HPDE6-E6E7 (cell line): ENCODE measurements at regions not wholly inside any gene's neighbourhood (a gene's known extent, or its start where the extent isn't known, plus 50 kb on each side); places are given as distances from the start of the nearest gene placed in this dataset.

Experiments used
- DNase-seq: peaks from one replicate; pipeline ENCODE4 v3.0.0; 2011; ENCODE audit warnings: missing footprints; ENCODE audit errors: extremely low spot score

DNA sequence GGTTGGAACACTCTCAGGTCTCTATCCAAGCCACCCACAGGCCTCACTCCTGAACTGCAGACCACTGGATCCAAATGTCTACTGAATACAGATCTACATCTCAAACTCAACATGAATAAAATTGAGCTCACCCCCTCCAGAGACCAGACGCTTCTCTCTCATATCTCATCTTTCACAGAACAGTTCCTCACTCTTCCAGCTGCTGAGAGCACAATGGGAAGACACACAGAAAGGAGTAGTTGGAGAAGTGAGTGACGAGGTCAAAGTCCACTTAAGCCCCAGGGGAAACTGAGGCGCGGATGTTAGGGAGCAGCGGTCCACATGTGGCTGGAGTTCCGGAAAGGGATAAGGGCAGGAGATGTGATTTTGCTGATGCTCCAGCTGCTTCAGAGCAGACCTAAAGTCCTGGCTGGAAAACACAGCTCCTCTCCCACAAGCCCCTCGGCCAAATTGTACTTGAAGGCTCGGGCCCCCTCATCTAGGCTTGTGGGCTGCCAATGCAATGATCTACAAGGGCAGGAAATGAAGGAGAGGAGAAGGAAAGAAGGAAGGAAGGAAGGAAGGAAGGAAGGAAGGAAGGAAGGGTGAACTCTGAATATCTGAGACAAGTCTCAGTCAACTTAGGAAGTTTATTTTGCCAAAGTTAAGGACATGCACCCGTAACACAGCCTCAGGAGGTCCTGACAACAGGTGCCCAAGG is 211.2 kb upstream of the TLE3 start:
- no peak for DNase-seq

DNA sequence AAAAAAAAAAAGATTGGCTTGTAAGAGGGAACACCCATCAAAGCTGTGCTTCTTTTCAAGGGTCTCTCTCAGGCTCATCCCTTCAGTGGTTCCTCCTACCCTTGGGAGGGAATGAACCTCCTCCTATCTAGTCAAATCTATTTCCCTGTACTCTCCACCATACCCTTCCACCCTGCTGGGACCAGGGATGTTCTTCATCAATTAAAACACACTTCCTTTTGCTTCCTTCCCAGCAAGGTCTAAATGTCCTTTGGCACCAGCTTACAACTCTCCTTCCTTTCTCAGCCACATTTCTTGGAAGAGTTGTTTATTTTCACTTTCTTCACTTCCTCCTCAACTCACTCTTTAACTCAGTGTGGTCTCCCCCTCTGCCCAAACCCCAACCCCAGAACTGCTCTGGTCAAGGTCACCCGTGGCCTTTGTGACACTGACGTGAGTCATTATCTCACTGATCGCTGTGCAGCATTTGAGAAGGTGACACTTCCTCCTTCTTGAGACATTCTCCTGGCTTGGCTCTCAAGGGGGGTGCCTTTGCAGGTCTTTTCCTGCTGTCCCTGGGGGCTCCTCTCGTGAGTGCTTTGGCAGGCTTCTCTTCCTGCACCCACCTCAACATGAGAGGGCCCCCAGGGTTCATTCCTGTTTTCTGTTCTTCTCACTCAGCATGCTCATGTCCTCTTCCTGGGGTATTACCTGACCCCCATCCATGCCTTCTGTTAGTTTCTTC is 210.5 kb upstream of the TLE3 start:
- DNase-seq, result no peak

DNA sequence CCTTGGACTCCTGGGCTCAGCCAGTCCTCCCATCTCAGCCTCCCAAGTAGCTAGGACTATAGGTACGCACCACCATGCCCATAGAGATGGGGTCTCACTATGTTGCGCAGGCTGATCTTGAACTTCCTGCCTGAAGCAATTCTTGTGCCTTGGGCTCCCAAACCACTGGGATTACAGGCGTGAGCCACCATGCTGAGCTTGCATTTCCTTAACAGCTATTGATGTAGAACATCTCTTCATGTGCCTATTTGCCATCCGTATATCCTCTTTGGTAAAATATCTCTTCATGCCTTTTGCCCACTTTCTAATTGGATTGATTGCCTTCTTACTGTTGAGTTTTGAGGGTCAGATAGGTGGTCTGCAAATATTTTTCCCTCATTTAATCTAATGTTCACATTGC is 208.9 kb upstream of the TLE3 start:
- DNase-seq, result no peak

DNA sequence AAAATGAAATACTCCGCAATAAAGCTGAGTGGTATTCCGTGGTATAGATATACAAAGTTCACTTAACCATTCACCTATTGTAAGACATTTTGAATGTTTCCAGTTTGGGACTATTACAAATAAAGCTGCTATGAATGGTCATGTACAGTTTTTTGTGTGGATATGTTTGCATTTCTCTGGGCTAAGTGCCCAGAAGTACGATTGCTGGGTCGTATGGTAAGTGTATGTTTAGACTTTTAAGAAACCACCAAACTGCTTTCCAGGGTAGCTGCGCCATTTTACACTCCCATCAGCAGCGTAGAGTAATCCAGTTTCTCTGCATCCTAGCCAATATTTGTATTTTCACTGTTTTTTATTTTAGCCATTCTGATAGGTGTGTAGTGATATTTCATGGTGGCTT is 208.4 kb upstream of the TLE3 start:
- DNase-seq, result no peak

DNA sequence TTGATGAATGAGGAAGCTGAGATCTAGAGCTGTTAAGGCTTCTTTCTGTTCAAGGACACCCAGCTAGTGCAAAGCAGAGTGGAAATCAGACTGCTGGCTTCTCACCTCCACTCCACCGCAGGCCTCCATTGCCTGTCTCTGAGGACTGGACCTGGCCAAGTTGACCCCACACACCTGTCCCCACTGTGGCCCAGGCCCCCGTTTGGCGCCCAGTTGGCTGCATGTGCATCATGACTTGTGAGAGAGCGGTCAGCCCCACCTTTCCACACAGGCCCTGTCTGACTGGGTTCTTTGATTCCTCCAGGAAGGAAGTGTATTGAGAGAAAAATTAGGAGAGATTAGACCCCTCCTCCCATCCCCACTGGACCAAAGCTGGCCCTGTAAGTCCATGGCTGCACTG is 206.3 kb upstream of the TLE3 start:
- no peak for DNase-seq

DNA sequence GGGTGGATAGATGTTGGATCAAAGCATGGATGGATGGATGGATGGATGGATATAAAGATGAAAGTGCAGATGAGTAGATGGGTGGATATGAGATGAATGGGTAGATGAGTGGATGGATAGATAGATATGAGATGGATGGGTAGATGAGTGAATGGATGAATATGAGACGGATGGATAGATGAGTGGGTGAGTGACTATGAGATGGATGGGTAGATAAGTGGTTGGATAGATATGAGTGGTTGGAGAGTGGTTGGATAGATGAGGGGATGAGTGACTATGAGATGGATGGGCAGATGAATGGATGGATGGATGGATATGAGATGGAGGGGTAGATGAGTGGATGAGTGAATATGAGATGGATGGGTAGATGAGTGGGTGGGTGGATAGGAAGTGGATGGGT is 204.6 kb upstream of the TLE3 start:
- no peak for DNase-seq

DNA sequence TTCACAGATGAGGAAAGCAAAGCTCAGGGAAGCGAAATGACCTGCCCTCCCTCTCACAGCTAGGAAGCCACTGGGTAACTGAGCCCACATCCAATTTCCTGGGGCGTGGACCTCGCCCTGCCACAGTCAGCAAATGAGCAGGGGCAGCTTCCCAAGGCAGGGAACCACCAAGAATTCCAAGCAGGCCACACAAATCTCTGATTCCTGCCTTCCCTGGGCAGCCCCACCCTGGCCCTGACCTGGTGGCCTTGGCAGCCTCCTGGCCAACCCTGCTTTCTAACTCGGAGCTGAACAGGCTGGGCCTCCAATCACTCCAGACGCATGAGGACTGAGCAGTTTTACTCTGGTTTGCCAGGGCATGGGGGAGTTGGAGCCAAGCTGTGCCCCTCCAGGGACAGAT is 203.7 kb upstream of the TLE3 start:
- DNase-seq, result no peak

DNA sequence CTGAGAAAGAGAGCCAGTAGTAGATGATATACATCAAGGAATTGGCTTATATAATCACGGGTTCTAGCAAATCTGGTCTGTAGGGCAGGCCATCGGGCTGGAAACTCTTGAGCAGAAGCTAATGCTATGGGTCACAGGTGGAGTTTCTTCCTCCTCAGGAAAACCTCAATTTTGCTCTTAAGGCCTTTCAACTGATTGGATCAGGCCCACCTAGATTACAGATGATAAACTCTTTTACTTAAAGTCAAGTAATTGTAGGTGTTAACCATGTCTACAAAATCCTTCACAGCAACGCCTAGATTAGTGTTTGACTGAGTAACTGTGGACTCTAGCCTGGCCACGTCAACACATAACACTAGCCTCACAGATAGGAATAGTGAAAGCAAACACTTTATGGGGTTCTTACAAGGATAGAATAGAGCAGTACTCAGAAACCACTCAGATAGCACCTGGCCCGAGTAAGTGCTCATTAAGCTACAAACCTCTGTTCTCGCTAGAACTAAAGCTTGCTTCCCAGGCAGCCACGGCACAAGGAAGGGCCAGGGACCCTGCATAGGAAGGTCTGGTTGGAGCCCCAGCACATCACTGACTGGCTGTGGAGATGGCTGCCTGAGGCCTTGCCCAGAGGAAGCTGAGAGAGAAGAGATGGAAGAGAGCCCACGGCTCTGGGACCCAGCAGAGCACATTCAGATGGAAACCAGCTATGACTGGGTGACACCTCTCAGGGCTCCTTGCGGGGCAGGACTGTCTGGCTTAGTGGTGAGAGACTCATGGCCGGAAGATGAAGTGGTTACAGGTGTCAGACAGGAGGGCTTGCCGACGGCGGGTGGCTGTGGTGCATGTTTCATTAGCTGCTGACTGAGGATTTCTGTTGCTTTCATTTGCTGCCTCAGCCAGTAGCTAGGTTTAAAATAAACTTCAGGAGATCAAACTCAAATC is 202.5 kb upstream of the TLE3 start:
- DNase-seq, result no peak

DNA sequence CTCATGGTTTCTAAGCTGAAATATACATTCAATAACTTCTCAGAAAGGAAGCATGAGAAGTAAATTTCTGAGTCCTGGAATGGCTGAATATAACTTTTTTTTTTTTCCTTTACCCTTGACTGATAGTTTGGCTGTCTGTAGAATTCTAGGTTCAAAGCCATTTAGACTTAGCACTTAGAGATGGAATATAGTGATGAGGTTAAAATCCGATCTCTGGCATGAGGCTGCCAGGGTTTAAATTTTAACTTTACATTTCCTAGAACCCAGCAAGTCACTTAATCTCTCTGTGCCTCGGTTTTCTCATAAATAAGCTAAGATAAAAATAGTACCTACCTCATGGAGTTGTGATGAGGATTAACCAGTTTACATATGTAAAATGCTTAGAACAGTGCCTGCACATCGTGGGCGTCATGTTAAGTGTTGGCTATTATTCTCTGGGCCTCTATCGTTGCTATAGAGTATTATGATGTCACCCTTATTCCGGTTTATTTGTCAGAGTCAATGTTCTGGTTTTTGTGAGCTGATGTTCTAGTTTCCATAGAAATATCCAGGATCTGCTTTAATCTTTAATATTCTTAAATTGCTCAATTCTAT is 199.8 kb upstream of the TLE3 start:
- DNase-seq, result no peak

DNA sequence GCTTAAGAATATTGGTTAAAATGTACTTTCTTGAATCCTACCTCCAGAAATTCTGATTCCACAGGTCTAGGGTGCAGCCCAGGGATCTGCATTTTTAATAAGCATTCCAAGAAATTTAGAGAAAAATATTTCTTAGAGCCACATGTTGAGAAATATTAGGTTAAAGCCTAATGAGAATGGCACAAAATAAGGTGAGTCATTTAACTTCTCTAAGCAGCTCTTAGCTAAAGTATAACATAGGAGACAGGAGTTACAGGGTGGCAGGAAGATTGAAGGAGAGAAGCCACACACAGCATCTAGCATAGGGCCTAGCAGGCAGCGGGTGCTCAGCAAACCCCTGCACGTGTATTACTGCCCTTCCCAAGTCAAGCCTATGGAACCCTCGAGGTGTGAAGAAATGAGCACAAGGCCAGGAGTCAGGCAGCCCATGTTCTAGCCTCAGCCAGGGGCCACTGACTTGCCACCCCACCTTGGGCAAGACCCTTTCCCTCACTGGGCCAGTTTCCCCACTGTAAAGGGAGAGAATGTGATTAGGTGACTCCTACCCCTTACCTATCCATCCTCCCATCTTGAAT is 197.1 kb upstream of the TLE3 start:
- DNase-seq, result no peak

DNA sequence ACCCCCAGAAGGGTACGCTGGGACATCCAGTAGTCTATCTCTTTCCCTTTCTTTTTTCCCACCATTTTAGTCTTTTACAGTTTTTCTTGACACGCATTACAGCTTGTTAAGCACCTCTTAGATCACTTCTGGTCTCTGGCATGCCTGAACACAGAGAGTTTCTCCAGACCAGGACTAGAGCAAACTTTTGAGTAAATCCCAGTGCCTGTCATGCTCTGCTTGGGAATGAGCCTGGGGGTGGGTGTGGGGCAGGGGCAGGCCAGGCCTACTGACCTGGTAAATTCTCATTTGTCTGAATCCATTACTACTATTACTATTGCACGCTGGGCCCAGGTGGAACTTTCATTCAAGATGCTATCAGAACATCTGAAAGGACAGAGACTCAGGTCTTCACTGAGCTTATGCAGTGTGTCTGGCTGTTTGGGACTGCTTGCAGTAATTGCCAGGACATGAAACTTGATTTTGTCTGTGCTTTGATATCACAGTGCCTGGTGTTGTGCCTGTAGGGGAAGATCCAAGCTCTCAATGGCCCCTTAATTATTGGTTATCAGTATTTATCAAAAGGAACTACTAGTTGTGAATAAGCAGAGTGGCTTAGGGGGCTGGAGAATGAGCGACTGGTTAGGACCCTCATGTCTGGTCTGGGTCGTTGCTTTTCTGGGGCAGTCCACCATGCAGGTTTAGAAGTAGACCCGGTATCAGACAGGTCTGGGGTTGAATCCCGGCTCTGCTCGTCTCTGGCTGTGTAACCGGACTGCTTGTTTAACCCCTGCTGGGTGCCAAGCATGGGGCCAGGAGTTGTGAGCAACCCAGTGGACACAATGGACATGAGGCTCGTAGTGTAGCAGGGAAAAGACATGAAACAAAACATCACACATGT is 196.1 kb upstream of the TLE3 start:
- no peak for DNase-seq

DNA sequence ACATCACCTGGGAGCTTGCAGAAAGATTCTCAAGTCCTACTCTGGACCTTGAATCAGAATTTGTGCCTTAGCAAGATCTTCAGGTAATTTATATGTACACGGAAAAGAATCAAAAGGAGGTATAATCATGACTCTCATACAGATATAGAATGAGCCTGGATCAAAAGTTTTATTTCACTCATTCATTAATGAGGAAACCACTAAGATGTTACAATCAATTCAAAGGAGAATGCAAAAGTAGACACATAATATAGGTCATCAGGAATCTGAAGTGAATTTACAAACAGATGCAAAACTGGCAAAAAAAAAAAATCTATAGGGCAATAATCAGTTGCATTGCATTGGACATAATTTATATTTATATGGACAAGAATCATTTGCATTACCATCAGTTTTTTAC is 195.4 kb upstream of the TLE3 start:
- DNase-seq, result no peak

DNA sequence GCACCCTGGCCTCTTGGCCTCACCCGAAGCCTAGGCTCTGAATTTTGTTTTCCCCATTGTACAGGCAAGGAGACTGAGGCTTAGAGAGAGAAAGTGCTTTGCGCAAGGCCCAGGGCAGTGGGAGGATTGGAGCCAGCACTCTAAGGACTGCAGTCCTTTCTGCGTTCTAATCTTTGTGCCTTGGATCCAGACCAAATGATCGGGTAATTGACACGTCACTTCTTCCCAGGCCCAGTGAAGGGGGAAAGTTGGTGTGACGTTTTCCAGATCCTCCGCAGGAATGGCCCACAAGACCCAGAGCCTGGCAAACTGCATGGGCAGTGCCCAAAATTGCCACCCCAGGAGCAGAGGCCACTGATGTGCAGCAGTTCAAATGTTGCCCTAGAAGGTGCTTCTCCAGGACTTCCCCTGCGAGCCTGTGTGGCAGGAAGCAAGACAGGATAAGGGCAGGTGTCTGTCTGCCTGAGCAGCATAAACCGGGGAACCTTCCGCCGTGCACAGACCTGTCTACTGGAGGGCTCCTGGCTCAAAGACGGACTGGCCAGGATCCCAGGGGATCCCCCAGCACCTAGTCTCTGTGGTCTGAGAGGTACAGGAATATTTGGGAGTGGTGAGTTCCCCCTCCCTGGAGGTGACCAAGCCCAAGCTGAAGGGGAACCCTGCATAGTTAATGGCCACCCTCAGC is 194.5 kb upstream of the TLE3 start:
- no peak for DNase-seq

DNA sequence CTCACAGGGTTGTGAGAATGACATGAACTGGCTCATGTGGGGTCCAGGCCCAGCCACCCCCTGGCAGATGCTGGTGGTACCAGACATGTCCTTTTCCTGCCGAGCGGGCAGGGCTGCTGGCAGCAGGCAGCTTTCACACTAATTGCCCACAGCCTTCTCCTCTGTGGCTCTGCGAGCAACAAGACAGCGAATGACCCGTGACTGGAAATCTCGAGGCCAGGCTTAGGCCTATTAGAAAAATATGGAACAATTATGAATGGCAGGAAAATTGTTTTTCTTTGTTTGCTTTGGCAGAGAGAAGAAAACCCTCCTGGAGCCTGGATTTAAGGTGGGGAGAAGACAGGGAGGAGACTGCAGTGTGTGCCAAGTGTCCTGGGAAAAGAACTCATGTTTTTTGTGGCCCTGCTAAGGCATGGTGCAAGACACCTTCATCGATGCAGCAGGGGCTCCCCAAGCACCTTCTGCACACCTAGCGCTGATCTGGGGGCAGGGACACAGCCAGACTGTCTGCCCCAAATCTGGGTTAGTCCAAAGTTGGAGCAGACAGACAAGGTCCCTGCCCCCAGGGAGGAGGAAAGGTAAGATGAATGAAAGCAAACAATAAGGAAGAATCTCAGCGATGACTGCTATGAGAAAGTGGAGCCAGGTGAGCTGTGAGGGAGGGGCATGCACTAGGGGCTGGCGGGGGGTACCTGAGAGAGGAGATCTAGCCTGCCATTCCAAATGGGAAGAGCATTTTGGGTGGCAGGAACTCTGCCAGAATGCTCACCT is 193.8 kb upstream of the TLE3 start:
- no peak for DNase-seq

DNA sequence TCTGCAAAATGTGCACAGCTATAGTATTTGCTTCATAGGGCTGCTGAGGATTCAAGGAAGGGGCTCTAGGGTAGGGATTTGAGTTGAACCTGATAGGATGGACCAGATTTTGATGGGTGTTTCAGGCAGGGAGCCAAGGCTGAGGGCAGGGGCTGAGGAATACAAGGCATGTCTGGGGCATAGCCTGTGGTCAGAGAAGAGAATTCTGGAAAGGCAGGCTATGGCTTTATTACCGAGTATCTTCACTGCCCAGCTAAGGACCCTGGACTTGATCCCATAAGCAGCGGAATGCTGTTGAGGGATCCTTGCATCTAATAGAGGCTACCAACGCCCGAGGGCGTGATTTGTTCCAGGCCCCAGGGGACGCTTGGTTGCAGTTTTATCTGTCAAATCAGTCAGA is 193.0 kb upstream of the TLE3 start:
- no peak for DNase-seq

DNA sequence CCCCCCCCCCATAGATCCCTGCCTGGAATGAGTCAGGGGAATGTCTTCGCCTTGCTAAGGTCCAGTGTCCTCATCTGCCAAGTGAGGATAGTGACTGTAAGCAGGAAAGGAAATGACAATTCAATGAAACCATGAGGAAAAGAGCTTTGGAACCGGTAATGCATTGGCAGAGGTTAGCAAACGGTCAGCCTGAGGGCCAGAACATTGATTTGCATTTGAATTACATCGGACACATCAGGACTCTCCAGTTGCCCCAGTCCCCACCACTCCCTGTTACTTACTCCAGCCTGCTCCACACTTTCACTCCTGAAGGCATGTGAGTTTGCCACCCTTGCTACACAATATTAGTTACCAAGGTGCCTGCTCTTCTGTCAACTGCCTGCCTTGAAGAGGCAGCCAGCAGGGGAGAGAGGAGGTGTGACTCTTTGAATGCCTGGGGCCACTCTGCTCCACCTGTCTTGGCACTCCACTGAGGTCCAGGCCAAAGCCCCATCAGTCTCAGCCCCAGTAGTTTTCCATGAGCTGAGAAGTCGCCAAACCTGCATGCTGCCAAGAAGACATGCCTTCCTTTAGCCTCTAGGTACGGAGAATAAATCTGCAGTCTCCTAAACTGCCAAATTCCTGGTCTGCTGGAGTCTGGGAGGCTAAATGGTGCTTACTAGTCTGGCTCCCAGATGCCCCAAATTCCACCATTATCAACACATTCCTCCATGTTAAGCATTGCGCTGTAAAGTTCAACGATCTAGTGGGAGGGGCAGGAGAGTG is 191.7 kb upstream of the TLE3 start:
- no peak for DNase-seq

DNA sequence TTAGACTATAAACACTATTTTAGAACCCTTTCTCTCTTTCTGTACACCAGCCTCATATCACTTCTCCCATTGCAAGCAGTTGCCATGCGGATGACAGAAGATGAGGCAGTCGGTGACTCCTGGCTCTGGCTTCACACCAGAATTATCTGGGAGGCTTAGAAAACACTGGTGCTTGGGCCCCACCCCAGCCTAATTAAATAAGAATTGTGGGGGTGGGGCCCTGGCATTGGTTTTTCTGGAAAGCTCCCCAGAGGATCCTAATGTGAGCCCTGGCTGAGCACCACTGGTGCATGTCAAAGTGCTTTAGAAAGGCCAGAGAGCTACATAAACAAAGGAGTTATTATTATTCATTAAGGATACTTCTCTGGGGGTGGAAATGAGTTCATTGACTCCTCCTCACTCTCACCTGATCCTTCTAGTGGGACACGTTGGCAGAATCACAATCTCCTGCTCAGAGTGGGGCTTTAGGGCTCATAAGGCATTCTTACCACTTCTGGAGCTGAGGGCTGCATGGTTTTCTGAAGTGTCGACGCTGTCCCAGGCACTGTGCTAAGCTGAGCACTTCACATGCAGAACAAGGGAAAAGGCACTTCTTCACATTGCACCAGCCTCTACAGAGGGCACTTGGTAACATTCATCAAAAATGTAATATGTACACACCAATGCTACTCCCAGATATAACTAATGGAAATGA is 188.5 kb upstream of the TLE3 start:
- DNase-seq, result no peak
